ENCODE measurements at regions not wholly inside any gene's neighbourhood (a gene's known extent, or its start where the extent isn't known, plus 50 kb on each side); places are given as distances from the start of the nearest gene placed in this dataset.
"Not testable (repeated sequence)": the region's sequence is repeated elsewhere in the genome, so short reads cannot be mapped to it uniquely, and the experiment has no call there.

DNA sequence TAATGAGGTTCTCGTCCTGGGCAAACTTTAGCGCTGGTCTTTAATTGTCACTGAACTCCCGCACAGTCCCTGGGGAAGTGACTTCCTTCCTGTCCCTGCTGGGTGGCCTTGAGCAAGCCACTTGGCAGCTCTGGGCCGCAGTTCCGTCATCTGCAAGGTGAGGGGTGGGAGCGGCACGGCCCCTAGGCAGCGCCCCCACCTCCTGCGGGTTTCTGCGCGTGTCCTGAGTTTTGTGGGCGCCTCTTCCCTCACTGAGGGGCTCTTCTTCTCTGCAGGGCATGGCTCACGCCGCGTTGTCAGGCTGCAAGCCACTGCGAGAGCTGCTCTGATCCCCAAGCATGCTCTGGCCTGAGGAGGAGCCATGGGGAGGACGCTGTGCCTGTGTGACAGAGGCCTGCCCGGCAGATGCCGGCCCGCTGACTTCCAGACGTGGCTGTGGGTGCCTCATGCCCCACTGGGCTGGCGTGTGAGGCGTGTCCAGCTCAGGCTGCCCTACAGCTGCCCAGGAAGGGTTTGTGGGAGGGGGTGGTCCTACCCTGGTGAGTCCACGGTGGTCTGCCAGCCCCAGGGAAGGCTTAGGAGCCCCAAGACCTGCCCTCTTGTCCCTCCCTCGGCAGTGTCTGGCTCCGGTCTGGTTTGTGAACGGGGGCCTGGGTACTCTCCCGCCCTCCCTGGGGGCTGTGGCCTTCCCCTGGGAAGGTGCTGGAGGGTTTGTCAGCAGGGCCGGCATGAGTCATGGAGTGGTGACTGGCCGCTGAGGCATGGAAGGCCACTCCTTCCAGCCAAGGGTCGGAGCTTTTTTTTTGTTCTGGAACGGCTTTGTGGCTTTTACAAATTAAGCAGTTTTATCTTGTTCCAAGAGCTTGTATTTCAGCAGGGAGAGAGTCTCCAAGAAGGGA, 182.0 kb downstream of the SEC14L1 start:
- no peak for DNase-seq

GRCh38 chr17:77323413-77324171, 182.8 kb downstream of the SEC14L1 start:
- no peak for DNase-seq

DNA sequence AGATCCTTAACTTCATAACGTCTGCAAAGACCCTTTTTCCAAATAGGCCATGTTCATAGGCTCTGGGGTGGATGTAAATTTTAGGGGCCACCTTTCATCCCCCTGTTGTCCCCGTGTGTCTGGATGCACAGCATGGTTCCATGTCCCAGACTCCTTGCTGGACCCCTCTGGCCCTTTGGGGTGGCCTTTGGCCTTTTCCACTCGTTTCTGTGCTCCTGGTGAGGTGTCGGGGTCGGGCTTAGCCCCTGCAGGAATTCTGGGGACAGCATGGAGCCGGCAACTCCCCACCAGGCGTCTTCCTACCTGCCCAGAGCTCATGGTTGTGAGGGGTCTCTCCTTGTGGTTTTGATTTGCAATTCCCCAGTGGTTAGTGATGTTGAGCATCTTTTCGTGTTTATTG, 183.5 kb downstream of the SEC14L1 start:
- no peak for DNase-seq

GRCh38 chr17:77325577-77326075, 184.9 kb downstream of the SEC14L1 start:
- DNase-seq: no peak

DNA sequence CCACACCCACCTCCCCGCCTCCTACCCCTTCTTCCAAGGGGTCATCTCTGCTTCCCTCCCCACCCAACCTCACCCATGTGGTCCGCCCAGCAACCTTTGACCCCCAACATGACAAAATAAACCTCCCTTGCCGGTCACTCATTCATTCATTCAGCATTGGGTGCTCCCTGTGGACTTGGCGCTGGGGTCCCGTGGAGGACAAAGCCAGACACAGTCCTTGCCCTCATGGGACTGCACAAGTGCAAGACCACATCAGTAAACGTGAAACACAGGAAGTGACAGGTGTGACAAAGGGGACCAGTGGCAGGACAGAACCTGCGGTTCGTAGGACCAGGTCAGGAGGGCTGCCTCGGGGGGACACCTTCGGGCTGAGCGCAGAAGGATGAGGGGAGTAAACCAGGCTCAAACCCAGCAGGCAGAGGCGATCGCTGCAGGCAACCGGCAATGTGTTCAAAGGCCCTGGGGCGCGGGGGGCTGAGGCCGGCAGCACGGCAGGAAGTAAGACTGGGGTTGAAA, 185.4 kb downstream of the SEC14L1 start:
- DNase-seq: no peak

DNA sequence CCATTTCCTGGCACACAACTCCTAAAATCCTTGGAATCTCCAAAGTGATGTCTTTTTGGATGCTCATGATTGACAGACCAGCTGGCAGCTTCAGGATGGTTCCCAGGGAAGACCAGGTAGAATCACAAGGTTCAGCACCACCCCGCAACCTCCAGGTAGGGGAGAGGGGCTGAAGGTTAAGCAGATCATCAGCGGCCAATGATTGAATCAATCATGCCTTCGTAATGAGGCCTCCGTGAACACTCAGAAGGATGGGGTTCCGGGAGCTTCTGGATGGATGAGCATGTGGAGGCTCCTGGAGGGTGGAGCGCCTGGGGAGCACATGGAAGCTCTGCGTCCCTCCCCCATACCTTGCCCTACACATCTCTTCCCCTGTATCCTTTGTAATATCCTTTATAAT, 185.9 kb downstream of the SEC14L1 start:
- no peak for DNase-seq

DNA sequence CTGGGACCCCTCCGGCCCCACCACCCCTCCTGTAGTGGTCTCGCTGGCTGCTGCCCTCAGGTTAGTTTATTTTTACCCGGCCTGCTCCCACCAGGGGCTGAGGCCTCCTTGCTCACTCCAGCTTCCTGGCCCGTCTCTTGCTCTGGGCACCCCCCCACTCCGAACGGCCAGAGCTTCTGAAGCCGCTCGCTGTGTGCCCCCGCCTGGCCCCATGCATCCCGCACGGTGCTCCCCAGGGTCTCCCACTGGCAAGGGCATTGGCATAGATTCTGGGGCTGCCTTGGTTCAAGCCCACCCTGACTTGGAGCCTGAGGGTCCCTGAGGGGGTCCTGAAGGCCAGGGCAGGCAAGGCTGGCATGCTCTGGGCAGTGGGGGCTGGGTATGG, 186.4 kb downstream of the SEC14L1 start:
- no peak for DNase-seq

GRCh38 chr17:77327566-77328464, 187.0 kb downstream of the SEC14L1 start:
- no peak for DNase-seq

DNA sequence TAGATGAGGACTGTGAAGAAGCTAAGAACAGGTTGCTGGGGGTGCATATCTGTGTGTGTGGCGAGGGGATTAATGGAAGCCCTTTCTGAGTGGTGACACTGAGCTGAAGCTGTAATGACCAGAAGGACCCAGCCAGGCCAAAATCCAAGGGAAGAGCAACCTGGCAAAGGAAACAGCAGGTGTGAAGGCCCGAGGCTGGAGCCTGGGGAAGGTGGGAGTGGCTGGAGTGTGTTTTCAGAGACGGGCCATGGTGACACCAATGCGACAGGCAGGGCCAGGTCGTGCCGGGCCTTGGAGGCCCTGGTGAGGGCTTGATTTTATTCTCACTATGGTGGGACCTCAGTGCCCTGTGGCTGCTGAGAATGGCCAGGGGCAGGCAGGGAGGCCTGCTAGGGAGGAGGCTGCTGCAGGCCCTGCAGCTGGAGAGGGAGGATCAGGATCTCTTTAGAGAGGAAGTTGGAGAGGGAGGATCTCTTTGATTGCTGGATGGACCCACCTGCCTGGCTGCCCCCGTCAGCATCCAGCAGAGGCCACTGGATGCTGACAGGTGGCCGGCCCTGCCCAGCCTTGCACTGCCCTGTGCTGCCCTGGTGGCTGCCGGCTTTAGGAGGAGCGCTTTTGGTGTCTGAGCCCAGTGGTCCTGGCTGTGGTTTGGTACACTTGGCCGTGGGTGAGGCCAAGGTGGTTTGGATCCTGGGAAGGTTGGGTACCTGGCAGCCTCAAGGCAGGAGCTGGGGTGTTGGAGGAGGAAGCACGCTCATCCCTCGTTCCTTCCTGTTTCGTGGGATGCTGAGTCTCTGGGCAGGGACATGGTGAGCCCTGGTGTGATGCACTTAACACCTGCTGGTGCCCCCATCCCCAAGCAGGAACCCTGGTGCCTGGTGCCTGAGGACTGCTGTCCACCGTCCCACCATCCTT, 188.3 kb downstream of the SEC14L1 start:
- DNase-seq: no peak

DNA sequence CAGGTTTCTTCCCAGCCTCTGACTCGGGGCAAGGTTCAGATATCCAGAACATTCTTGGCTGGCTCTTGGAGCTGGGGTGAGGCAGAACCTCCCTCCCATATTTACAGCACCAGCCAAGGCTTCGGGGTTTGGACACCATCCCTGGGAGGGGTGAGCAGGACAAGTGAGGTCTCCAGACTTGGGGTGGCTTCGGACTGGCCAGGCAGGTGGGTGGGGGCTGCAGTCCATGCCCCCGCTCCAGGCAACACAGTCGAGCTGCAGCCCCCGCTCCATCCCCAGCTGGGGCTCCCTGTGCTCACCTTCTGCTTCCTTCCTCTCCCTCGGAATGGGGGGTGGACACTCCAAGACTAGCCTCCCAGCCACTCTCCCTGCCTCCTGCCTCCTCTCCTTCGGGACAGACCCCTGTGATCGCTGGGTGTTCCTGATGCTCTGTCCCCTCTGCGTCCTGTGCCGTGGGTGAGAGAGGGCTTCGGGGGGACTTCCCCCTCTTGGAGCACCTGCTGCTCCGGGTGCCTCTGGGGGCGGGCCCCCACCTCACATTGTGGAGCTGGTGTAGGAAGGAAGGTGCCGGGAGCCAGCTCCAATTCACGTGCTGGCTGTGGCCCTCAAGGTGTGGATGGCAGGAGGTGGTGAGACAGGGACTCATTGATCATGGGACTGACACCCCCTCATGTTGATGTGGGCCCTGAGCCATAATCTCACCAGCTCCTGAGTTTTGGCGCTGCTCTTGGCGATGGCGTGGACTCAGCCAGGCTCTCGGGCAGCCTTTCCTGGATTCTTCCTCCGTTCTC, 189.2 kb downstream of the SEC14L1 start:
- DNase-seq: no peak

GRCh38 chr17:77330602-77331081, 189.9 kb downstream of the SEC14L1 start:
- no peak for DNase-seq

DNA sequence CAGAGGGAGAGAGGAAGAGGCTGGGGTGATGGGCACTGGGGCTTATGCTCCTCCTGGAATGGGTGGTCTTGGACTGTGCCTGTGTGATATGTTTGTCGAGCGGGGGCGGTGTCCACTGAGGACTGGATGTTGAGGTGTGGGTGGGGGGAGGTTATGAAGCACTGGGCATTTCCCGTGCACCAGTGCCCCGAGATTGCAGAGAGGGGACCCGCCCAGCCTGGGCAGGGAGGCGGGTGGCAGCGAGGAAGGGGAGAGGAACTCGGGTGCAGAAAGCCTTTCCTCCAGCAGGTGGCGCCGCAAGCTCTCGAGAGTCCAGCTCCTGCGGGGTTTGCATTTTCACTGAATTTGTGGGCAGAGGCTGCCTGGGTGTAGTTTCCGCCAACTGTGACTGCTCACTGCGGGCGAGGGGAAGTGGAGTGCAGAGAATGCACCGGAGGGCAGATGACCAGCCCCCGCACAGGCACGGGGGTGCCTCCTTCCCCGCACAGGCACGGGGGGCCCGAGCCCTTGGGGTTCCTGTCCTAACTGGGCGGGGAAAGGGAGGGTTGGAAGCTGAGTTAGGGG, 190.6 kb downstream of the SEC14L1 start:
- DNase-seq: peak; percentile 56 to 79

GRCh38 chr17:77332034-77332971, 191.5 kb downstream of the SEC14L1 start:
- DNase-seq: no peak

- no peak for DNase-seq
Observed at GRCh38 chr17:77332981-77333685, 192.4 kb downstream of the SEC14L1 start.

- no peak for DNase-seq
Observed at GRCh38 chr17:77337150-77337549, 196.4 kb downstream of the SEC14L1 start.

DNA sequence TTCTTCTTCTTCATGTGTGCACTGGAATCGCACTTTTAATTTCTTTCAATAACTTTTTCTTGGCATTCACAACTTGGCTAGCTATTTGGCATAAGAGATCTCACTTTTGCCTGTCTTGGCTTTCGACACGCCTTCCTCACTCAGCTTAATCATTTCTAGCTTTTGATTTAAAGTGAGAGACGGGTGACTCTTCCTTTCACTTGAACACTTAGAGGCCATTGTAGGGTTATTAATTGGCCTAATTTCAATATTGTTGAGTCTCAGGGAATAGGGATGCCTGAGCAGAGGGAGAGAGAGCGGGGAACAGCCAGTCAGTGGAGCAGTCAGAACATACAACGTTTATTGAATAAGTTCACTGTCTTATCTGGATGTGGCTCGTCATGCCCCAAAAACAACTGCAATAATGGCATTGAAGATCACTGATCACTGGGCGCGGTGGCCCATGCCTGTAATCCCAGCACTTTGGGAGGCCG, 200.3 kb downstream of the SEC14L1 start:
- DNase-seq: no peak

DNA sequence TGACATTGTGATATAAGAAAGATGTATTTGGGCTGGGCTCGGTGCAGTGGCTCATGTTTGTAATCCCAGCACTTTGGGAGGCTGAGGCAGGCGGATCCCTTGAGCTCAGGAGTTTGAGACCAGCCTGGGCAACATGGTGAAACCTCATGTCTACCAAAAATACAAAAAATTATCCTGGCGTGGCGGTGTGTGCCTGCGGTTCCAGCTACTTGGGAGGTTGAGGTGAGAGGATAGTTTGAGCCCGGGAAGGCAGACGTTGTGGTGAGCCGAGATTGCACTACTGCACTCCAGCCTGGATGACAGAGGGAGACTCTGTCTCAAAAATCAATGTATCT, 201.9 kb downstream of the SEC14L1 start:
- not testable (repeated sequence) for DNase-seq
